SU-DHL-6 (cell line): ENCODE measurements at regions not wholly inside any gene's neighbourhood (a gene's known extent, or its start where the extent isn't known, plus 50 kb on each side); places are given as distances from the start of the nearest gene placed in this dataset.

Source experiments
- EZH2phosphoT487 ChIP-seq: fragments of 200-600 bp; sonication (generic), shearing (Covaris generic); conservative IDR thresholded peaks from 2 replicates; pipeline ENCODE4 v1.6.1; 2018; ENCODE audit warnings: mild to moderate bottlenecking, antibody characterized with exemption, low read length, moderate library complexity, mixed read lengths
- TF ChIP-seq, protein P1 (sequence below): fragments of 200-600 bp; sonication (generic); IDR thresholded peaks from one replicate; pipeline ENCODE4 v1.5.1; 2017; ENCODE audit warnings: antibody characterized with exemption, mild to moderate bottlenecking, low read length, moderate library complexity; ENCODE audit not compliant: insufficient read depth, poor library complexity, severe bottlenecking

DNA sequence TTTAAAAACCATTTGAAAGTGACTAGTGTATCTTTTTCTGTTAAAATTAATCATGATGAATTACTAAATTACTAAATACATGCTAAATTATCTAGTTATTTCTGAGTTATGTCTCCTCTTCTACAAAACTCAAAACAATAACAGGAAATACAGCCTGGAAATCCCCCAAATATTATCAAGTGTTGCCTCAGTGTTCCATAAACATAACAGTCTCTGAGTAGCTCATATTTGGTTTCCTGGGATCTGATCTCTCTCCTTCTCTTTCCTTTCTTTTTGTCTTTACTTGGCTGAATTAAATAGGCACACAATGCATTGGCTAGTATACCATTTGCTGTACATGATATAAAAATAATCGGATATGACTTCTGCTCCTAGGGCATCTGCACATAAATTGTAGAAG lies 277.6 kb upstream of the IGFBP3 start:
- TF ChIP-seq, protein P1, sequence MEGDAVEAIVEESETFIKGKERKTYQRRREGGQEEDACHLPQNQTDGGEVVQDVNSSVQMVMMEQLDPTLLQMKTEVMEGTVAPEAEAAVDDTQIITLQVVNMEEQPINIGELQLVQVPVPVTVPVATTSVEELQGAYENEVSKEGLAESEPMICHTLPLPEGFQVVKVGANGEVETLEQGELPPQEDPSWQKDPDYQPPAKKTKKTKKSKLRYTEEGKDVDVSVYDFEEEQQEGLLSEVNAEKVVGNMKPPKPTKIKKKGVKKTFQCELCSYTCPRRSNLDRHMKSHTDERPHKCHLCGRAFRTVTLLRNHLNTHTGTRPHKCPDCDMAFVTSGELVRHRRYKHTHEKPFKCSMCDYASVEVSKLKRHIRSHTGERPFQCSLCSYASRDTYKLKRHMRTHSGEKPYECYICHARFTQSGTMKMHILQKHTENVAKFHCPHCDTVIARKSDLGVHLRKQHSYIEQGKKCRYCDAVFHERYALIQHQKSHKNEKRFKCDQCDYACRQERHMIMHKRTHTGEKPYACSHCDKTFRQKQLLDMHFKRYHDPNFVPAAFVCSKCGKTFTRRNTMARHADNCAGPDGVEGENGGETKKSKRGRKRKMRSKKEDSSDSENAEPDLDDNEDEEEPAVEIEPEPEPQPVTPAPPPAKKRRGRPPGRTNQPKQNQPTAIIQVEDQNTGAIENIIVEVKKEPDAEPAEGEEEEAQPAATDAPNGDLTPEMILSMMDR: no peak
- TF ChIP-seq EZH2phosphoT487: no peak
